ENCODE measurements at regions not wholly inside any gene's neighbourhood (a gene's known extent, or its start where the extent isn't known, plus 50 kb on each side); places are given as distances from the start of the nearest gene placed in this dataset.
A peak's percentile ranks its signal among the peaks of the same experiment; 100 is the strongest.

DNA sequence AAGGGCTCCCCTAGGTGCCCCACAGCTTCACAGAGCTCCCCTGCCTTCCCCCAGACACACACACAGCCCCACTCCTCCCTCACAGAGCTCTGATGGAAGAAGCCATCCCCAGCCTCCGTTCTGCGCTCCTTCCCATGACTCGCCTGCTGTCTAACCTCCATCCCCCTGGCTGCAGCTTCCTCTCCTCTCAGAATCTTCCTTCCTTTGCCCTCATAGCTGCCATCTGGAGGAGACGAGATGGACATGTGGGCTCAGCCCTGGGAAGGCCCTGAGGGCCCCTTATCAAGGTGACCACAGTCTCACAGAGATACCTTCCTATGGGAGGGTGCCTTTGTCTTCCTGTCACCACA, 94.3 kb downstream of the PCDH1 start:
- no peaks in the 10 kb centered on the region for H3K36me3 ChIP-seq (ENCODE audit: control insufficient read depth in 4 of 4, insufficient read depth in 4 of 4, low read length in 3 of 4)
- peaks cover 0 to 13% (median 10%) of the 10 kb centered on the region in 5 experiments for H3K27me3 ChIP-seq (replicated peaks in 2 of 5; ENCODE audit: control insufficient read depth in 4 of 5, insufficient read depth in 5 of 5, low read length in 4 of 5)
- no peak for DNase-seq
- H3K4me1 ChIP-seq (ENCODE audit: control extremely low read depth in 1 of 4, control insufficient read depth in 4 of 4, insufficient read depth in 4 of 4, low read length in 3 of 4) = peaks cover 0 to 5% (median under 1%) of the 10 kb centered on the region in 4 experiments
- H3K4me3 ChIP-seq (ENCODE audit: control insufficient read depth in 1 of 7, extremely low read depth in 1 of 7, insufficient read depth in 4 of 7, low read depth in 2 of 7, low read length in 6 of 7) = no peak overlapping the region
- no peak overlapping the region for H3K27ac ChIP-seq (ENCODE audit: insufficient read depth in 1 of 2, low read depth in 1 of 2, low read length in 2 of 2, poor library complexity in 1 of 2, severe bottlenecking in 2 of 2)
- 86% methylated on average over 4 of the region's 4 CpGs for WGBS (ENCODE audit: insufficient coverage)
- H3K9me3 ChIP-seq (ENCODE audit: control extremely low read depth in 1 of 5, control insufficient read depth in 4 of 5, insufficient read depth in 2 of 5, low read depth in 1 of 5, low read length in 4 of 5) = no peaks in the 10 kb centered on the region
- CTCF ChIA-PET = no interaction called here
- POLR2A ChIA-PET = no interaction called here

DNA sequence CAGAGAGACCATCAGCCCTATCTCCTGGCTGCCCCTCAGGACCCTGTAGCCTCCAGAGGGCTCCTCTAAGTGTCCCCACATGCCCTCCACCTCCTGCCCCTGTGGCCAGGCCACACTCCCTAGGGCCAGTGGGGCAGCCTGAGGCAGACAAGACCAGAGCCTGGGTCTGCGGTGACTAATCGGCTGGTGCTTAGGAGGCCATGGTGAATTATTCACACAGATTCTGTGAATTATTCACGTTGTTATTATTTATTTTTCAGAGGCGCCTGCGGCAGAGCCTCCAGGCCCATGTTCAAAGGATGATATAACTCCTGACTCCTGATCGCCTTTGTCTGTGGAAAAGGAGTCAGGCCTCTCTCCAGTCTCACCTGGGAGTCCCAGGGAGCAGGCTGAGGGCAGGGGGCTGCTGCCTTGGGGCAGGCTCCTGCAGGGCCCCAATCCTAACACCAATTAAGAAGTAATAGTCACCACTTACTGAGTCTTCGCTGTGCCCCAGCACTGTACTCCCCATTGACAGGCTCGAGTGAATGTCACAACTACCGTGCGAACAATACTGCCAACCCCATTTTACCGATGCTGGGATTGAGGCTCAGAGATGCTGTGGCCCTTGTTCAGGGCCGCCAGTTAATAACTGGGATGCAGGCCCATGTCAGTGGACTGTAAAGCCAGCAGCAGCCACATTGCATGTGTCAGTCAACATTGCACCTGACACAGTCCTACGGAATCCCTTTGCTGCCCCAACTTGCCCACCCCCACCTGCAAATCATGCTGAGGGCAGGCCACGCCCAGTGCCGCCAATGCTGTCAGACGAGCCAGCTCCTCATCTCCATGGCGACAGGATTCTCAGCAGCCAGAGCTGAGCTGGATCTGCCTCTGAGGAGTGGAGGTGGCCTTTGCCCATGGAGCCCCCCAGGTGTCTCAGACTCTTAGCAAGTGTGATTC, 94.9 kb downstream of the PCDH1 start:
- CTCF ChIA-PET = interaction anchor here (1.1 kb wide), 1 partner anchor 11 kb away, joined by 3 read pairs; no protein-coding TSS in a partner anchor

DNA sequence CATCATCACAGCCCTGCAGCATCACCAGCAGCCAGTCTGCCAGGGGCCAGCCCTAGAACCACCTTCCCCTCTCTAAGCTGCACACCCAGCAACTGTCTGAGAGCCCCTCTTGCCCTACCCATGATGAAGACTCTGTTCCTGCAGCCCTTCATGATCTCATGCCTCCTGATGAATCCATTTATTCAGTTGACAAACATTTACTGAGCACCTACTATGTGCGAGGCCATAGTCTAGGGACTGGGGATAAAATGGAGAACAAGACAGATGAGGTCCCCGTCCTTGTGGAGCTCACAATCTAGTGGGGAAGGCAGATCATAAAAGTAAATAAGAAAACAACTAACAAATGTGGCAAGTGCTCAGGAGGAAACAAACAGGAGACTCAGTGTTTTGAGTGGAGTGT, 96.3 kb downstream of the PCDH1 start:
- H3K4me1 ChIP-seq (ENCODE audit: control extremely low read depth in 1 of 4, control insufficient read depth in 4 of 4, insufficient read depth in 4 of 4, low read length in 3 of 4) = peaks cover 0 to 5% (median under 1%) of the 10 kb centered on the region in 4 experiments
- no CpG with 5 or more reads among the region's 2 CpGs for WGBS (ENCODE audit: insufficient coverage)
- no peak overlapping the region for H3K4me3 ChIP-seq (ENCODE audit: control insufficient read depth in 1 of 7, extremely low read depth in 1 of 7, insufficient read depth in 4 of 7, low read depth in 2 of 7, low read length in 6 of 7)
- DNase-seq = no peak
- ChIA-PET CTCF (interaction anchor here (1.1 kb wide), 1 partner anchor 10 kb away, joined by 3 read pairs; no protein-coding TSS in a partner anchor), POLR2A (no interaction called here)
- peaks cover 0 to 16% (median 0%) of the 10 kb centered on the region in 5 experiments for H3K27me3 ChIP-seq (replicated peaks in 2 of 5; ENCODE audit: control insufficient read depth in 4 of 5, insufficient read depth in 5 of 5, low read length in 4 of 5)
- no peaks in the 10 kb centered on the region for H3K9me3 ChIP-seq (ENCODE audit: control extremely low read depth in 1 of 5, control insufficient read depth in 4 of 5, insufficient read depth in 2 of 5, low read depth in 1 of 5, low read length in 4 of 5)
- H3K27ac ChIP-seq (ENCODE audit: insufficient read depth in 1 of 2, low read depth in 1 of 2, low read length in 2 of 2, poor library complexity in 1 of 2, severe bottlenecking in 2 of 2) = no peak overlapping the region
- no peaks in the 10 kb centered on the region for H3K36me3 ChIP-seq (ENCODE audit: control insufficient read depth in 4 of 4, insufficient read depth in 4 of 4, low read length in 3 of 4)

More for the DNA sequence above, 94.9 kb downstream of the PCDH1 start:
- Histone ChIP-seq H3K27ac (ENCODE audit: insufficient read depth in 1 of 2, low read depth in 1 of 2, low read length in 2 of 2, poor library complexity in 1 of 2, severe bottlenecking in 2 of 2) (no peak overlapping the region), H3K27me3 (replicated peaks in 2 of 5; ENCODE audit: control insufficient read depth in 4 of 5, insufficient read depth in 5 of 5, low read length in 4 of 5) (peaks cover 0 to 17% (median 4%) of the 10 kb centered on the region in 5 experiments), H3K4me3 (ENCODE audit: control insufficient read depth in 1 of 7, extremely low read depth in 1 of 7, insufficient read depth in 4 of 7, low read depth in 2 of 7, low read length in 6 of 7) (no peak overlapping the region), H3K36me3 (ENCODE audit: control insufficient read depth in 4 of 4, insufficient read depth in 4 of 4, low read length in 3 of 4) (no peaks in the 10 kb centered on the region), H3K4me1 (ENCODE audit: control extremely low read depth in 1 of 4, control insufficient read depth in 4 of 4, insufficient read depth in 4 of 4, low read length in 3 of 4) (peaks cover 0 to 5% (median under 1%) of the 10 kb centered on the region in 4 experiments), H3K9me3 (ENCODE audit: control extremely low read depth in 1 of 5, control insufficient read depth in 4 of 5, insufficient read depth in 2 of 5, low read depth in 1 of 5, low read length in 4 of 5) (no peaks in the 10 kb centered on the region)
- DNase-seq = no peak
- WGBS (ENCODE audit: insufficient coverage) = 92% methylated on average over 16 of the region's 17 CpGs
- POLR2A ChIA-PET = no interaction called here

DNA sequence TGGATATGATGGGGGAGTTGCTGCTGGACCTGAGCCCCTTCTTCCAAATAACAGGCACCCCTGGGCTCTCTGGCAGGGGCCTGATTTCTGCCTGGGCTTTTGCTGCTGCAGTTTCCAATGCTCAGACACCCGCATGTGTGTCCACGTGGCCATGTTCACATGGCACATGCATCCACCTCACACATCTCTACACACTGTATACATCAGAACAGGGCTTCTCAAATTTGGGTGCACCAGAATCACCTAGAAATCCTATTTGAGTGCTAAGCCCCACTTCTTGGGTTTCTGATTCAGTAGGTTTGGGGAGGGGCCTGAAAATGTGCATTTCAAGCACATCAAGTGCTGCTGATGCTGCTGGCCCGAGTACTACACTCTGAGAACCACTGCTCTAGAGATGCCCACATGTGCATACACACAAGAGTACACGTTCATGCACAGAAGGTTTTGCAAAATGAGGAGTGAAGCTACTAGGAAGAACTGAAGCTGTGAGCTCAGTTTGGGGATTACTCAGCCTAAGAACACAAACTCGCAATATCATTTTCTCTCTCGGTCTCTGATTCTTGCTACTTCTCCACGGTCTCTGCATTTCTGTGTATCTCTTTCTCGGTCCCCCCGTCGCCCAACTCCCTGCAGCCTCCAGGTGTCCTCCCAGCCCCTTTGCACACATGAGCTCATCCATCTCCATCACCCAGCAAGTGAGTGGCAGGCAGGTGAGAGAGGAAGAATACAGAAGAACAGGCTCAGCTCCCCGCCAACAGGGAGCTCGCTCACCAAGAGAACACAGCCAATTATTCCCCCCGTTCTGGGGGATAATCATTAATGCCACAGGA, 97.0 kb downstream of the PCDH1 start:
- Histone ChIP-seq H3K9me3 (ENCODE audit: control extremely low read depth in 1 of 5, control insufficient read depth in 4 of 5, insufficient read depth in 2 of 5, low read depth in 1 of 5, low read length in 4 of 5) (no peaks in the 10 kb centered on the region), H3K4me1 (ENCODE audit: control extremely low read depth in 1 of 4, control insufficient read depth in 4 of 4, insufficient read depth in 4 of 4, low read length in 3 of 4) (peaks cover 0 to 5% (median under 1%) of the 10 kb centered on the region in 4 experiments), H3K27ac (ENCODE audit: insufficient read depth in 1 of 2, low read depth in 1 of 2, low read length in 2 of 2, poor library complexity in 1 of 2, severe bottlenecking in 2 of 2) (no peak overlapping the region), H3K4me3 (ENCODE audit: control insufficient read depth in 1 of 7, extremely low read depth in 1 of 7, insufficient read depth in 4 of 7, low read depth in 2 of 7, low read length in 6 of 7) (no peak overlapping the region), H3K36me3 (ENCODE audit: control insufficient read depth in 4 of 4, insufficient read depth in 4 of 4, low read length in 3 of 4) (no peaks in the 10 kb centered on the region), H3K27me3 (replicated peaks in 2 of 5; ENCODE audit: control insufficient read depth in 4 of 5, insufficient read depth in 5 of 5, low read length in 4 of 5) (peaks cover 0 to 16% (median 0%) of the 10 kb centered on the region in 5 experiments)
- WGBS (ENCODE audit: insufficient coverage) = 92% methylated on average over 5 of the region's 13 CpGs
- no peak for DNase-seq
- ChIA-PET POLR2A (no interaction called here), CTCF (no interaction called here)

DNA sequence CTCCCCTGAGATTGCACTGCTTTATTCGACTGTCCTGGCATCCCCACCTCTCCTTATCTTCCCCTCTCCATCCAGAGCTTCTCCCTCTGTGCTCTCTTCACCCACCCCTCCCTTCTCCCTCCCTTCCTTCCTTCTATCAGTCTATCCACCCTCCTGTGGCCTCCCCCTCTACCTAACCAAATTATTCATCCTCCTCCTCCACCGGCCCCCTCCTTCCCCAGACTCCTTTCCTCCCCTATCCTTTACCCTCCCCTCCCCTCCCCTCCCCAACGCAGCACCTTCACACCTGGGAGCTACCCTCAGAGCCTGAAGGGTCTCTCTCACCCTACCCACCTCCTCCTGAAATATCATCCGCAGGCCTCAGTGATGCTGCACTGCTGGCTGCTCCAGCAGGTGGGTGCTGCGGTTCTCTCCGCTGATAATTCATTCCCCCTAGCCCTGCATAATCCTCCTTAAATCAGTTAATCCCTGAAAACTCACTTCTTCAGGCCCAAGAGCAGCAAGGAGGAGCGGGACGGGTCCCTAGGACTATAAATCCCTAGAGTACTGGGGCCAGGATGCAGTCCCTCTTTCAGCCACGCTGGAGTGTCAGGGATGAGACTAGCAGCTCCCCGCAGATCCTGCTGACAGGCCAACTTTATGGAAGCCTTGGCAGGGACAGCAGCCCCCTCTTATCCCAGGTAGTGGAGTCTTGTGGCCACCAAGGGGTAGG, 97.8 kb downstream of the PCDH1 start:
- H3K4me1 ChIP-seq (ENCODE audit: control extremely low read depth in 1 of 4, control insufficient read depth in 4 of 4, insufficient read depth in 4 of 4, low read length in 3 of 4) = peaks cover 0 to 5% (median under 1%) of the 10 kb centered on the region in 4 experiments
- no peak for DNase-seq
- ChIA-PET CTCF (no interaction called here), POLR2A (no interaction called here)
- WGBS (ENCODE audit: insufficient coverage) = 77% methylated on average over 9 of the region's 10 CpGs
- no peak overlapping the region for H3K27ac ChIP-seq (ENCODE audit: insufficient read depth in 1 of 2, low read depth in 1 of 2, low read length in 2 of 2, poor library complexity in 1 of 2, severe bottlenecking in 2 of 2)
- no peak overlapping the region for H3K4me3 ChIP-seq (ENCODE audit: control insufficient read depth in 1 of 7, extremely low read depth in 1 of 7, insufficient read depth in 4 of 7, low read depth in 2 of 7, low read length in 6 of 7)
- H3K27me3 ChIP-seq (replicated peaks in 2 of 5; ENCODE audit: control insufficient read depth in 4 of 5, insufficient read depth in 5 of 5, low read length in 4 of 5) = peaks cover 0 to 14% (median 0%) of the 10 kb centered on the region in 5 experiments
- no peaks in the 10 kb centered on the region for H3K9me3 ChIP-seq (ENCODE audit: control extremely low read depth in 1 of 5, control insufficient read depth in 4 of 5, insufficient read depth in 2 of 5, low read depth in 1 of 5, low read length in 4 of 5)
- H3K36me3 ChIP-seq (ENCODE audit: control insufficient read depth in 4 of 4, insufficient read depth in 4 of 4, low read length in 3 of 4) = no peaks in the 10 kb centered on the region

DNA sequence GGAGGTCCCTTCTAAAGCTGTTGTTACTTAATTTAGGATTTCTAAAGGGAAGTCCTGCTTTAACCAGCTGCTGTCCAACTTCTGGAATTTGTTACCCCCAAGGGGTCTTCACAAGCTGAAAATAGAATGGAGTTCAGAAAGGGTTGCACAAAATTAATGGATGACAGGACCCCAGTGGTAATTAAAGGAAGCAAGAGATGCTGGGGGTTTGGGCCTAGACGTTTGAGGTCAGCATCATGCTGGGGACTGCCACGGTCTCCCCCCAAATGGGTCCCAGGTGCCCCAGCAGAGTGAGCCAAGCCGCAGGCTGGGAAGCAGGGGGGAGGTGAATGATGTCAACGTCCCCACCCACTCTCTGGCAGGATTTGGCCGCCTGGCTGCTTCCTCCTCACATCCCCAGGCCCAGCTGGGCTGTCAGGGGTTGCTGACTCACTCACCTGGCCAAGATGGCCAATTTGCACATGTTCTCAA, 97.5 kb upstream of the ARAP3 start:
- WGBS (ENCODE audit: insufficient coverage) = 0% methylated on average over 4 of the region's 5 CpGs
- Histone ChIP-seq H3K4me3 (ENCODE audit: control insufficient read depth in 1 of 7, extremely low read depth in 1 of 7, insufficient read depth in 4 of 7, low read depth in 2 of 7, low read length in 6 of 7) (no peak overlapping the region), H3K36me3 (ENCODE audit: control insufficient read depth in 4 of 4, insufficient read depth in 4 of 4, low read length in 3 of 4) (no peaks in the 10 kb centered on the region), H3K27ac (ENCODE audit: insufficient read depth in 1 of 2, low read depth in 1 of 2, low read length in 2 of 2, poor library complexity in 1 of 2, severe bottlenecking in 2 of 2) (no peak overlapping the region), H3K27me3 (replicated peaks in 2 of 5; ENCODE audit: control insufficient read depth in 4 of 5, insufficient read depth in 5 of 5, low read length in 4 of 5) (peaks cover 0 to 14% (median 0%) of the 10 kb centered on the region in 5 experiments), H3K9me3 (ENCODE audit: control extremely low read depth in 1 of 5, control insufficient read depth in 4 of 5, insufficient read depth in 2 of 5, low read depth in 1 of 5, low read length in 4 of 5) (no peaks in the 10 kb centered on the region), H3K4me1 (ENCODE audit: control extremely low read depth in 1 of 4, control insufficient read depth in 4 of 4, insufficient read depth in 4 of 4, low read length in 3 of 4) (peaks cover 0 to 5% (median under 1%) of the 10 kb centered on the region in 4 experiments)
- POLR2A ChIA-PET = no interaction called here
- peak; percentile 12 to 59 (median 51) for DNase-seq
- CTCF ChIA-PET = interaction anchor here (1.1 kb wide), 1 partner anchor 66 kb away, joined by 3 read pairs; no protein-coding TSS in a partner anchor

Data from common myeloid progenitor, CD34-positive (primary cell).